Activated effector memory CD4-positive, alpha-beta T cell treated with anti-CD3 and anti-CD28 coated beads, Interleukin-2, amount 50 U/mL, for 16 hours (primary cell): ENCODE measurements at regions not wholly inside any gene's neighbourhood (a gene's known extent, or its start where the extent isn't known, plus 50 kb on each side); places are given as distances from the start of the nearest gene placed in this dataset.

Experiments
- DNase-seq: peaks from one replicate; pipeline ENCODE4 v3.0.0-alpha.2; 2020

GRCh38 chr15:47616876-47617275, 100.4 kb upstream of the SEMA6D start:
- DNase-seq: no peak

DNA sequence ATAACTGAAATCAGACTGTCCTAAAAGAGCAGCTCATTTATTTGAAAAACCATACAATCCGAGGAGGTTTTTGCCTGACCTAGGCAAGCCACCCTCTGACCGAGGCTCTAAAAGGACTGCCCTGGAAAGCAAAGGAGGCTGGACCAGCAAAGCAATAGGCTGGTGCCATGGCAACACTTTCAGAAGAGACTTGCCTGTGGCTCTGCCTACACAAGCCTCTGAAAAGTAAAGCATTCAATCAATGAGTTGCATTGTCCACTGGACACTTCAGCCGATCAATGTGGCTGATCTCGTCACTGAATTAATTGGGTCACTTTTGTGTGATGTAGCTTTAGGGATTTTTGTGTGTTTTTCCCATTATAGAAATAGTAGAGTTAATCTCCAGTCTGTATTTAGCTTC, 99.1 kb upstream of the SEMA6D start:
- no peak for DNase-seq

DNA sequence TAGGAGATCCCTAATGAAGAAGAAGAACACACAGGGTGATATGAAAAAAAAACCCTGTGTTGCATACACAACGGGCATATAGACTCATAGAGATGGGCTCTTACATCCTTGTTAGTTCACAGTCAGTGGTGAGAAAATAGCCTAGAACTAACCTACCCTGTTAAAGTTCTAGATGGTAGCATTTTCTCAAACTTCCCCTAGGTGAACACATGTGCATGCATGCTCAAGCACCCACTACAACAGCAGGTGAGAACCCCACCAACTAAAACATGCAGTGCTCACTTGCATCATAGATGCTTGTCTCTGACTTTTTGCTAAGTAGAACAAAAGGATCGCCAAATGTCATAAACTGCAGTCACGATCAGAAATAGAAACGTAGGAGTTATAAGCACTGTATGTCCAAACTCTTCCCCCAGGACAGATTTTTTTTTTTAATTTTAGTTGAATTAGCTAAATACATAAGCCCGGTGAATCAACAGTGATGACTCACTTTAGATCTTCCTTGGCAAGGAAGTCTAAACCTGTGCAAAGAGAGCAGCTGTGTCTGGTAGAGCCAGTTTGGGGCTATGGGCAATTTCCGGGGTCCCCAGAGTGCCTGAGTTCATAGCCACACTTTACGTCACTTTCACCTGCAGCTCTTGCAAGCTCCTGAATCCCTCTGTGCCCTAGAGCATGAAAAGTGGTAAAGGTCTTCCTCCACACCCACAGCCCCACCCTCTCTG, 96.2 kb upstream of the SEMA6D start:
- no peak for DNase-seq

DNA sequence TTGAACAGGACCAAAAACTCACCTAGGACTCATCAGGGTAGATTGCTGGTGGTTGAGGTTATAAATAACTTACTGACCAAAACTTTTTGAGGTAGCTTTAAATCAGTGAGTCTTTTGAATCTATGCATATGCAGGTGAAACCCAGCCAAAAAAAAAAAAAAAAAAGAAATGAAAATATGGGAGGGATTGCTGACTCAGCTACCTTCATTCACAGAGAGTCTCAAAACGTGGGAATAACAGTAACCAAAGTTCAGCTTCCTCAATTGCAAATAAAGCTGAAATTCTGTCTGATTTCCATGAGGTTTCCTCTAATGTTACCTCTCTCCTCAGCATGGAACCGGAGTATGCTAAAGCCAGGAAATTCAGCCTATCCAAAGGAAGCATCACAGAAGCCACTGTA, 95.2 kb upstream of the SEMA6D start:
- no peak for DNase-seq

- DNase-seq: no peak
Measured at GRCh38 chr15:47624503-47624902, 92.8 kb upstream of the SEMA6D start.

GRCh38 chr15:47639042-47639441, 78.3 kb upstream of the SEMA6D start:
- no peak for DNase-seq

DNA sequence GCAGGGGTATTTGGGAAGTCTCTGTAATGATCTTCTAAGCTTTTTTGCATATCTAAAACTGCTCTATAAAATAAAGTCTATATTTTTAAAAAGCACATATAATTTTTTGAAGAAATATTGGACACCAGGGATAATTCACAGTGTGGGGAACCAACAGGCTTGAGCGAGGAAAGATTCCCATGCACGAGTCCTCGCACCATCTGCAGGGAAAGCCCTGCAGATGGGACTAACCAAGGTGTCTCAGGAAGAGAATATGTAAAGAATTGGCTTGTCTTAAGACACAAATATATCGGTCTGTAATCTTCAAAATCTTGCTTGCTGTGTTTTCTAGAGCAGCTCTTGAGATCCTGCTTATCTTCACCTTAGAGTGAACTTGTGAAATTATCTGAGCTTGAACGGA, 77.2 kb upstream of the SEMA6D start:
- DNase-seq: no peak

DNA sequence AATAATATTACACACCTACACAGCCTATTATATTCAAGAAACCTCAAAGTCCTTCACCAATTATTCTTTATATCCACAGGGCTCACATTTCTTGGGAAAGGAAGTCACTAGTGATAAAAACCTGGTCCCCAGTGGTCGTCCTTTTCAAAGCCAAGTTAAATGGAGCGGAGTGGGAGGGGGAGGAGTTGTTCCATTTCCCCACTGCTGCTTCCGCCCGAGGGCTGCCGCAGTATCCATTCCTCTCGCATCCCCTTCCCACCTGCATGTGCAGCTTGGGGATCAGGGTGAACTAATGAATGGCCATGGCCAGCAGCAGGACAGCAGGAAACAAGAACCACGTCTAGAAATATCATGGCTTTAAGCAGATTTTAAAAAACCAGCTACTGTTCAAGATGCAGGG, 76.4 kb upstream of the SEMA6D start:
- DNase-seq: no peak

DNA sequence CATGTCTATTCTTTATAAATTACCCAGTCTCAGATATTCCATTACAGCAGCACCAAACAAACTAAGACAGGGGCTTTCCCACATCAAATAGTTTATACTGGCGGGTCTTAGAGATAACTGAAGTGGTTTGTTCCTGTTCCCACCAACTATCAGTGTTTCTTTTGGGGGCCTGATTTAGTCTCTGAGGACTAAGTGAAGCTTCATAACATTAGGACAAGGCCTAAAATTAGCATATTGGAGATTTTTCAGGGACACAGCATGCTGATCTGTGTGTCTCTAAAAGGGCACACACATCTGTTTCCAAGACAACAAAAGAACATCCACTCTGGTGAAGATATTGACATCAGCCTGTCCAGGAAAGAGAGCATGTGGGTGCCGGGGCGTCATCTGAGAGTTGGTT, 72.6 kb upstream of the SEMA6D start:
- no peak for DNase-seq

- DNase-seq: no peak
Measured at GRCh38 chr15:47650564-47650963, 66.7 kb upstream of the SEMA6D start.

DNA sequence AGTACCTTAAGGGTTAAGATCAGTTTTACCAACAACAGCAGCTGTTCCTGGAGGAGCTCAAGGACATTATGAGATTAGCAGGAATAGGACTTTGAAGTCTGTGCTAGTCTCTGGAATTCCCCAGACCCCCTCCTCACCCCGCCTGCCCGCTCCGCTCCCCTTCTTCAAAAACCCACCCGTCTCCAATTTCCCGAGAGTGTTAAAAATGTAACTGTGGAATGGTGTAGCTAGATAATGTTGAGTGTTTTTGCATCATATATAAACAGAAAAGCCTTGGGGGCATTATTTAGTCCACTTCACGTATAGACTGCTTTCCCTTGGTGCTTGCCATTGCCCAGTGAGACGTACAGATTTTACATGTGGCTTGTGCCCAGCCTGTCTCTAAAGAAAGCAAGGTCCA, 65.0 kb upstream of the SEMA6D start:
- no peak for DNase-seq

GRCh38 chr15:47652844-47653243, 64.5 kb upstream of the SEMA6D start:
- DNase-seq: no peak

DNA sequence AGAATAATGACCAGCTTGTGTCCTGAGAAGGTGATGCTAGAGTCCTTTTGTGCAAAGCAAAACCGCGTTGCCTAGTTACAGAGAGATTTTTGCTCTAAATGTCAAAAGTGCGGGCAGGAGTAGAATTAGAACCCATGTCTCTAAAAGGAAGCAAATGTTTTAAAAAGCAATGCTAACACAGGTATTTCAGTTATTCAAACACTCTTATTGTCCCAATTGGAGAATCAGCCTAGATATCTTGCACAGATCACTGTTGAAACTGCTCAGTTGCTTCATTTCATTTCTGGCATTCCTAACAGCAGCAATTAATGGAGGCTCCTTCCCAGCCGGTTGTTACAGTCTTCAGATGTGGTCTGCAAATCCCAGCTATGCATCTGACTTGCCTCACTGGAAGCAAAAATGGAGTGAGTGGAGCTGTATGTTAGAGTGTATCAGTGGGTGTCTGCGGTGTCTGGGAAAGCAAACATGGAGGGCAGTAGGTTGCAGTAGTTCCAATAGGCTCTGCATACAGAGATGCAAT, 55.6 kb upstream of the SEMA6D start:
- DNase-seq: no peak

GRCh38 chr15:47663101-47663500, 54.2 kb upstream of the SEMA6D start:
- DNase-seq: no peak
